EH (cell line): ENCODE measurements at regions not wholly inside any gene's neighbourhood (a gene's known extent, or its start where the extent isn't known, plus 50 kb on each side); places are given as distances from the start of the nearest gene placed in this dataset.

Experiments
- DNase-seq: peaks from one replicate; pipeline ENCODE4 v3.0.0-alpha.2; 2015; ENCODE audit warnings: low read depth

- no peak for DNase-seq
These were observed 50.5 kb upstream of the ECI2 start for GRCh38 chr6:4185846-4186245.

GRCh38 chr6:4185419-4185818 is 50.0 kb upstream of the ECI2 start:
- DNase-seq, result no peak
